ENCODE measurements at regions not wholly inside any gene's neighbourhood (a gene's known extent, or its start where the extent isn't known, plus 50 kb on each side); places are given as distances from the start of the nearest gene placed in this dataset.

- Histone ChIP-seq H3K4me2 (ENCODE audit: insufficient read depth, low read length) (no peak overlapping the region), H3K27ac (ENCODE audit: extremely low read depth, low read depth, low read length) (no peak overlapping the region), H3K36me3 (ENCODE audit: control insufficient read depth, insufficient read depth, low read length) (no peaks in the 10 kb centered on the region), H3K9ac (ENCODE audit: insufficient read depth in 1 of 2, low read depth in 2 of 2, low read length in 2 of 2) (no peak overlapping the region), H3K9me1 (ENCODE audit: control insufficient read depth, insufficient read depth, low read length) (no peaks in the 10 kb centered on the region), H4K20me1 (replicated peaks; ENCODE audit: control insufficient read depth, insufficient read depth, low read length) (no peaks in the 10 kb centered on the region), H3K4me1 (replicated peaks in 1 of 2; ENCODE audit: control insufficient read depth in 2 of 2, insufficient read depth in 2 of 2, low read length in 2 of 2) (no peaks in the 10 kb centered on the region), H3K4me3 (no peak overlapping the region), H2AFZ (ENCODE audit: low read depth, low read length) (no peak overlapping the region), H3K27me3 (ENCODE audit: control insufficient read depth in 2 of 2, insufficient read depth in 2 of 2, low read length in 2 of 2) (no peaks in the 10 kb centered on the region), H3K9me3 (replicated peaks; ENCODE audit: control insufficient read depth, insufficient read depth, low read depth, low read length) (no peaks in the 10 kb centered on the region), H3K79me2 (ENCODE audit: control insufficient read depth, insufficient read depth, low read length) (no peaks in the 10 kb centered on the region)
- FAIRE-seq = no peak
- no peak for DNase-seq (ENCODE audit: extremely low read depth in 1 of 4, low spot score in 3 of 4)
- POLR2A ChIA-PET = no interaction called here
- in situ Hi-C loops (cut with MboI) = no loop called here
- WGBS (ENCODE audit: insufficient coverage, low coverage, missing lambda C conversion rate) = 2% methylated on average over 2 of the region's 2 CpGs
- no peak for ATAC-seq
- CTCF ChIA-PET (ENCODE audit: low intra/inter-chr PET ratio) = no interaction called here
- intact Hi-C loops (cut with micrococcal nuclease) = no loop called here
- no TSS peak for BruUV-seq (replicated peaks)
- no peak for TF ChIP-seq ZNF589 (CRISPR knock-in tag; IDR thresholded peaks at IDR 0.05; ENCODE audit: low read depth)
These were observed 320.7 kb downstream of the GPR37 start for GRCh38 chr7:124444696-124445480.

GRCh38 chr7:124443762-124444161 is 321.8 kb downstream of the GPR37 start:
- H2AFZ ChIP-seq (ENCODE audit: low read depth, low read length) = no peak overlapping the region
- POLR2A ChIA-PET = no interaction called here
- BruUV-seq (replicated peaks) = no TSS peak
- intact Hi-C loops (cut with micrococcal nuclease) = no loop called here
- no peak overlapping the region for H3K4me3 ChIP-seq
- H3K4me1 ChIP-seq (replicated peaks in 1 of 2; ENCODE audit: control insufficient read depth in 2 of 2, insufficient read depth in 2 of 2, low read length in 2 of 2) = no peaks in the 10 kb centered on the region
- no peak overlapping the region for H3K9ac ChIP-seq (ENCODE audit: insufficient read depth in 1 of 2, low read depth in 2 of 2, low read length in 2 of 2)
- no peaks in the 10 kb centered on the region for H4K20me1 ChIP-seq (replicated peaks; ENCODE audit: control insufficient read depth, insufficient read depth, low read length)
- no peak overlapping the region for H3K4me2 ChIP-seq (ENCODE audit: insufficient read depth, low read length)
- CTCF ChIA-PET (ENCODE audit: low intra/inter-chr PET ratio) = no interaction called here
- no peak overlapping the region for H3K27ac ChIP-seq (ENCODE audit: extremely low read depth, low read depth, low read length)
- ATAC-seq (no peak), FAIRE-seq (no peak), DNase-seq (ENCODE audit: extremely low read depth in 1 of 4, low spot score in 3 of 4) (no peak)
- no peaks in the 10 kb centered on the region for H3K9me3 ChIP-seq (replicated peaks; ENCODE audit: control insufficient read depth, insufficient read depth, low read depth, low read length)
- H3K9me1 ChIP-seq (ENCODE audit: control insufficient read depth, insufficient read depth, low read length) = no peaks in the 10 kb centered on the region
- H3K36me3 ChIP-seq (ENCODE audit: control insufficient read depth, insufficient read depth, low read length) = no peaks in the 10 kb centered on the region
- no peaks in the 10 kb centered on the region for H3K27me3 ChIP-seq (ENCODE audit: control insufficient read depth in 2 of 2, insufficient read depth in 2 of 2, low read length in 2 of 2)
- in situ Hi-C loops (cut with MboI) = no loop called here
- no peaks in the 10 kb centered on the region for H3K79me2 ChIP-seq (ENCODE audit: control insufficient read depth, insufficient read depth, low read length)
- TF ChIP-seq FOXA1 (IDR thresholded peaks at IDR 0.05; ENCODE audit: borderline replicate concordance) = no peak
- no peak for TF ChIP-seq BRCA1 (IDR thresholded peaks at IDR 0.05)
- TF ChIP-seq BRCA1 (CRISPR knock-in tag; IDR thresholded peaks at IDR 0.05) = no peak
- no peak for TF ChIP-seq HEY1 (CRISPR knock-in tag; IDR thresholded peaks at IDR 0.05; ENCODE audit: borderline replicate concordance)
- no peak for TF ChIP-seq ZNF232 (CRISPR knock-in tag; IDR thresholded peaks at IDR 0.05)
- TF ChIP-seq ZNF561 (CRISPR knock-in tag; conservative IDR thresholded peaks at IDR 0.05) = no peak
- no peak for TF ChIP-seq ZBTB9 (CRISPR knock-in tag; IDR thresholded peaks at IDR 0.05)
- no peak for TF ChIP-seq ATF1 (CRISPR knock-in tag; IDR thresholded peaks at IDR 0.05)
- TF ChIP-seq ATF1 (tag; IDR thresholded peaks at IDR 0.05) = no peak
- no peak for TF ChIP-seq CBX8 (IDR thresholded peaks at IDR 0.05; ENCODE audit: borderline replicate concordance, extremely low read depth, low read depth, low read length, poor library complexity, severe bottlenecking)
- TF ChIP-seq POLR2AphosphoS2 (IDR thresholded peaks at IDR 0.05; ENCODE audit: low read length) = no peak
- TF ChIP-seq ZNF507 (tag; conservative IDR thresholded peaks at IDR 0.05) = no peak
- no peak for TF ChIP-seq TOE1 (IDR thresholded peaks at IDR 0.05; ENCODE audit: borderline replicate concordance)
- no peak for TF ChIP-seq TOE1 (CRISPR knock-in tag; IDR thresholded peaks at IDR 0.05; ENCODE audit: borderline replicate concordance, low read depth)
- TF ChIP-seq EGR1 (conservative IDR thresholded peaks at IDR 0.05) = no peak
- TF ChIP-seq U2AF2 (optimal IDR thresholded peaks at IDR 0.05; ENCODE audit: low read depth, low read length) = no peak

Measured in K562 (cell line).